Activated B cell treated with CpG ODN at 0.5 μM for 24 hours (primary cell): ENCODE measurements at regions not wholly inside any gene's neighbourhood (a gene's known extent, or its start where the extent isn't known, plus 50 kb on each side); places are given as distances from the start of the nearest gene placed in this dataset.

Source experiments
- ATAC-seq: fragments of 200-7000 bp; cut with Tn5 transposase; one replicate; pipeline ENCODE4 v1.10.0; 2021; ENCODE audit warnings: low read depth, mild to moderate bottlenecking, moderate library complexity
- CTCF ChIA-PET: fragments of 350-600 bp; sonication (Branson Sonifier 250); formaldehyde crosslinking; loops from one replicate; lab custom pipeline; 2021; ENCODE audit warnings: antibody characterized with exemption; lab: Charles Lee
- POLR2A ChIA-PET: fragments of 350-600 bp; sonication (Branson Sonifier 250); formaldehyde crosslinking; loops from one replicate; lab custom pipeline; 2021; ENCODE audit warnings: antibody characterized with exemption; lab: Charles Lee
- DNase-seq: peaks from one replicate; pipeline ENCODE4 v3.0.0; 2022
- H3K27ac Mint-ChIP-seq: one replicate; pipeline ENCODE4 v1.8.0; 2020; ENCODE audit warnings: mixed read lengths
- H3K27me3 Mint-ChIP-seq: one replicate; pipeline ENCODE4 v1.8.0; 2021; ENCODE audit warnings: mixed read lengths
- H3K36me3 Mint-ChIP-seq: one replicate; pipeline ENCODE4 v1.8.0; 2021; ENCODE audit warnings: low read depth, mixed read lengths
- H3K4me1 Mint-ChIP-seq: one replicate; pipeline ENCODE4 v1.8.0; 2021; ENCODE audit warnings: mixed read lengths
- H3K4me3 Mint-ChIP-seq: one replicate; pipeline ENCODE4 v1.8.0; 2020; ENCODE audit warnings: mild to moderate bottlenecking, mixed read lengths
- H3K9me3 Mint-ChIP-seq: one replicate; pipeline ENCODE4 v1.8.0; 2020; ENCODE audit warnings: mixed read lengths
- intact Hi-C: fragments of 100-400 bp; cut with micrococcal nuclease; formaldehyde crosslinking; loops from one replicate; pipeline ENCODE4 v1.15.1; 2024
- TF ChIP-seq, protein P1 (sequence below): fragments of 200-600 bp; IDR thresholded peaks from one replicate; pipeline ENCODE4 v1.8.0; 2022; ENCODE audit warnings: antibody characterized with exemption, mild to moderate bottlenecking

DNA sequence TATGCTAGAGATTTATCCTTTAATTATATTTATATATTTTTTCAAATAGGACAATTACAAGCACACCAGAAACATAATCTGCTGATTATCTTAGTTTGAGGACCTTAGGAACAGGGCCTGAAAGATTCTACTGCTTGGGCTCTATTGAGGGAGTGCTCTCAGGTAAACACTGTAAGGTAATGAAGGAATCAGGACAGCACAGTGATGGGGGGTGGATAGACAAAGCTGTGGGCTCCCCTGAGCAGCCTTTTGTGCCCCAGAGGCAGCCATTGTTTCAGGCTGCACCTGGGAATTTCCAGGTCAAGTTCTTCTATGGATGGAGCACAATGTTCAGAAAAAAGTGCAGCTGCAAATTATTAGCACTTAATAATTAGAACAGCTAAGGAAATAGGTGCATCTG lies 848.0 kb upstream of the CADM2 start:
- Mint-ChIP-seq H3K9me3 (peaks cover 6% of the 10 kb centered on the region), H3K4me3 (no peak overlapping the region), H3K27ac (no peak overlapping the region), H3K27me3 (no peaks in the 10 kb centered on the region), H3K36me3 (no peaks in the 10 kb centered on the region), H3K4me1 (no peaks in the 10 kb centered on the region)
- ChIA-PET POLR2A (no interaction called here), CTCF (no interaction called here)
- TF ChIP-seq, protein P1, sequence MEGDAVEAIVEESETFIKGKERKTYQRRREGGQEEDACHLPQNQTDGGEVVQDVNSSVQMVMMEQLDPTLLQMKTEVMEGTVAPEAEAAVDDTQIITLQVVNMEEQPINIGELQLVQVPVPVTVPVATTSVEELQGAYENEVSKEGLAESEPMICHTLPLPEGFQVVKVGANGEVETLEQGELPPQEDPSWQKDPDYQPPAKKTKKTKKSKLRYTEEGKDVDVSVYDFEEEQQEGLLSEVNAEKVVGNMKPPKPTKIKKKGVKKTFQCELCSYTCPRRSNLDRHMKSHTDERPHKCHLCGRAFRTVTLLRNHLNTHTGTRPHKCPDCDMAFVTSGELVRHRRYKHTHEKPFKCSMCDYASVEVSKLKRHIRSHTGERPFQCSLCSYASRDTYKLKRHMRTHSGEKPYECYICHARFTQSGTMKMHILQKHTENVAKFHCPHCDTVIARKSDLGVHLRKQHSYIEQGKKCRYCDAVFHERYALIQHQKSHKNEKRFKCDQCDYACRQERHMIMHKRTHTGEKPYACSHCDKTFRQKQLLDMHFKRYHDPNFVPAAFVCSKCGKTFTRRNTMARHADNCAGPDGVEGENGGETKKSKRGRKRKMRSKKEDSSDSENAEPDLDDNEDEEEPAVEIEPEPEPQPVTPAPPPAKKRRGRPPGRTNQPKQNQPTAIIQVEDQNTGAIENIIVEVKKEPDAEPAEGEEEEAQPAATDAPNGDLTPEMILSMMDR, result no peak
- DNase-seq (no peak), ATAC-seq (no peak)
- intact Hi-C loops, result no loop called here

DNA sequence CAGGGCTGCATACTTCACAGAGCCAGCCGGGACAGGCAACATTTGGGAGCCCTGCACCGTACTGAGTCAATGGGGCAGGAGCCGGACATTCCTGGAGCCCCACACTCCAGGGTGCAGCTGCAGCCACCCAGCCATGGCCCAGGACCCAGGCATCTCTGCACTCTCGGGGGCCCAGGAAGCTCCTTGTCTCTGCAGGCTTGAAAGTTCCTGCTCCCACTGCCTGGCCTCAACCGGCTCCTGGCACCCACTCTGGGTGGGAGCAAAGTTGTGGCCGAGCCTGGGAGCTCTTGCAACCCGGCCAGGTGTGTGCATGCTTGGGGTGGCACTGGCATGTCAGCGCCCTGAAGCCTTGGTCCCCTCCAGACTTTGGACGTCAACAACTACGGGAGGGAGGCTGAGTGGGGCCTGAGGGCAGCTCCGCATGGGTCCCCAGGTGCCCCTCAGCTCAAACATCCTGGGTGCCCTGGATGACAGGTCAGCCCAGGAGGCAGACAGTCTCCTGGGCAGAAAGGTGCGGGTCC lies 833.5 kb upstream of the CADM2 start:
- H3K4me1 Mint-ChIP-seq, result no peaks in the 10 kb centered on the region
- no peak overlapping the region for H3K27ac Mint-ChIP-seq
- ChIA-PET POLR2A (no interaction called here), CTCF (no interaction called here)
- H3K27me3 Mint-ChIP-seq, result no peaks in the 10 kb centered on the region
- intact Hi-C loops, result no loop called here
- no peak overlapping the region for H3K4me3 Mint-ChIP-seq
- TF ChIP-seq, protein P1, result no peak
- no peaks in the 10 kb centered on the region for H3K36me3 Mint-ChIP-seq
- peaks cover 10% of the 10 kb centered on the region for H3K9me3 Mint-ChIP-seq
- ATAC-seq (no peak), DNase-seq (no peak)

GRCh38 chr3:84125760-84126159 lies 833.0 kb upstream of the CADM2 start:
- TF ChIP-seq, protein P1, result no peak
- Mint-ChIP-seq H3K4me3 (no peak overlapping the region), H3K27me3 (no peaks in the 10 kb centered on the region), H3K9me3 (peaks cover 10% of the 10 kb centered on the region), H3K36me3 (no peaks in the 10 kb centered on the region), H3K27ac (no peak overlapping the region), H3K4me1 (no peaks in the 10 kb centered on the region)
- ATAC-seq (no peak), DNase-seq (no peak)
- ChIA-PET POLR2A (no interaction called here), CTCF (no interaction called here)
- intact Hi-C loops, result no loop called here

- Mint-ChIP-seq H3K27me3 (no peaks in the 10 kb centered on the region), H3K4me3 (no peak overlapping the region), H3K4me1 (no peaks in the 10 kb centered on the region), H3K9me3 (peaks cover 10% of the 10 kb centered on the region), H3K27ac (no peak overlapping the region), H3K36me3 (no peaks in the 10 kb centered on the region)
- DNase-seq, result no peak
- ChIA-PET CTCF (no interaction called here), POLR2A (no interaction called here)
- intact Hi-C loops, result no loop called here
- ATAC-seq, result no peak
- TF ChIP-seq, protein P1, result no peak
Observed at GRCh38 chr3:84126160-84126559, 832.6 kb upstream of the CADM2 start.

GRCh38 chr3:84128024-84128423 lies 830.8 kb upstream of the CADM2 start:
- TF ChIP-seq, protein P1, result no peak
- POLR2A ChIA-PET, result no interaction called here
- no peak overlapping the region for H3K4me3 Mint-ChIP-seq

More at GRCh38 chr3:84128024-84128423, 830.8 kb upstream of the CADM2 start:
- ATAC-seq (no peak), DNase-seq (no peak)
- no peaks in the 10 kb centered on the region for H3K36me3 Mint-ChIP-seq
- intact Hi-C loops, result no loop called here
- no peaks in the 10 kb centered on the region for H3K27me3 Mint-ChIP-seq
- H3K27ac Mint-ChIP-seq, result no peak overlapping the region
- peaks cover 10% of the 10 kb centered on the region for H3K9me3 Mint-ChIP-seq
- CTCF ChIA-PET, result no interaction called here
- H3K4me1 Mint-ChIP-seq, result no peaks in the 10 kb centered on the region
